ENCODE measurements at regions not wholly inside any gene's neighbourhood (a gene's known extent, or its start where the extent isn't known, plus 50 kb on each side); places are given as distances from the start of the nearest gene placed in this dataset.

GRCh38 chr12:125786143-125786542, 720.9 kb downstream of the AACS start:
- TF ChIP-seq CTCF (IDR thresholded peaks at IDR 0.05) (no peak), ZFX (IDR thresholded peaks at IDR 0.05; ENCODE audit: borderline replicate concordance) (no peak)
